K562 (cell line): ENCODE measurements at regions not wholly inside any gene's neighbourhood (a gene's known extent, or its start where the extent isn't known, plus 50 kb on each side); places are given as distances from the start of the nearest gene placed in this dataset.

Source experiments
- CHD1 ChIP-seq: fragments of 200-600 bp; sonication (generic); IDR thresholded peaks from one replicate; pipeline ENCODE4 v1.6.1; 2012; ENCODE audit warnings: mild to moderate bottlenecking, moderate library complexity, low read length, inconsistent platforms
- CTCF ChIP-seq, 3 experiments: IDR thresholded peaks in 2 of 3; conservative IDR thresholded peaks in 1 of 3; 2 replicates each; pipeline ENCODE4 v1.5.1; 2011 to 2012; ENCODE audit warnings: low read length in 3 of 3, mild to moderate bottlenecking in 3 of 3, control low read depth in 2 of 3, improper control_type of control experiment in 1 of 3, inconsistent platforms in 1 of 3, low read depth in 1 of 3, mixed read lengths in 1 of 3, moderate library complexity in 1 of 3; ENCODE audit not compliant: insufficient read depth in 2 of 3
- JUND ChIP-seq, 2 experiments: IDR thresholded peaks; 2 replicates in 1 of 2; 3 replicates in 1 of 2; pipeline ENCODE4 v1.6.1; 2011; ENCODE audit warnings: borderline replicate concordance in 2 of 2, low read depth in 2 of 2, low read length in 2 of 2, improper control_type of control experiment in 1 of 2, missing biosample characterization in 1 of 2, missing genetic modification characterization in 1 of 2, missing genetic modification reagents in 1 of 2
- REST ChIP-seq, 2 experiments: fragments of 450-650 bp; formaldehyde crosslinking in 1 of 2; IDR thresholded peaks; 2 replicates each; pipeline versions ENCODE4 v1.4.0 to v1.6.1; 2014 to 2020; ENCODE audit warnings: mild to moderate bottlenecking in 2 of 2, borderline replicate concordance in 1 of 2, low read depth in 1 of 2
- SP1 ChIP-seq: sonication (generic); formaldehyde crosslinking; IDR thresholded peaks from 2 replicates; pipeline ENCODE4 v1.8.1; 2022; ENCODE audit warnings: mild to moderate bottlenecking, missing genetic modification reagents
- TAF1 ChIP-seq: IDR thresholded peaks from 2 replicates; pipeline ENCODE4 v1.6.1; 2011; ENCODE audit warnings: mild to moderate bottlenecking, low read length, moderate library complexity; ENCODE audit not compliant: insufficient read depth, control insufficient read depth, severe bottlenecking; ENCODE audit errors: extremely low read depth
- TEAD4 ChIP-seq, 2 experiments: sonication (generic) in 1 of 2; formaldehyde crosslinking in 1 of 2; IDR thresholded peaks; 2 replicates each; pipeline versions ENCODE4 v1.6.1 to v1.8.0; 2012 to 2022; ENCODE audit warnings: borderline replicate concordance in 1 of 2, inconsistent platforms in 1 of 2, low read length in 1 of 2, mild to moderate bottlenecking in 1 of 2, missing genetic modification reagents in 1 of 2
- ZBTB17 ChIP-seq: fragments of 450-650 bp; formaldehyde crosslinking; IDR thresholded peaks from 2 replicates; pipeline ENCODE4 v1.4.0; 2020; ENCODE audit warnings: mild to moderate bottlenecking
- ZNF197 ChIP-seq: fragments of 200-800 bp; sonication (Bioruptor generic); IDR thresholded peaks from 2 replicates; pipeline ENCODE4 v1.6.1; 2016; ENCODE audit warnings: low read depth, missing genetic modification characterization, missing compliant biosample characterization
- ZNF277 ChIP-seq: fragments of 250-450 bp; sonication (Bioruptor Pico); IDR thresholded peaks from 2 replicates; pipeline ENCODE4 v1.8.0; 2022; ENCODE audit warnings: inconsistent platforms, mild to moderate bottlenecking, moderate library complexity, borderline replicate concordance

- TF ChIP-seq TAF1 (no peak), TEAD4 (IDR thresholded peaks at IDR 0.05; ENCODE audit: low read length) (no peak), TEAD4 (CRISPR knock-in tag; IDR thresholded peaks at IDR 0.05; ENCODE audit: borderline replicate concordance) (no peak), REST (IDR thresholded peaks at IDR 0.05; ENCODE audit: borderline replicate concordance) (no peak), REST (CRISPR knock-in tag; IDR thresholded peaks at IDR 0.05; ENCODE audit: low read depth) (no peak), ZNF197 (no peak), CTCF (IDR thresholded peaks at IDR 0.05 in 2 of 3, conservative IDR thresholded peaks at IDR 0.05 in 1 of 3; ENCODE audit: insufficient read depth in 2 of 3, low read depth in 1 of 3, low read length in 3 of 3) (no peak), ZBTB17 (CRISPR knock-in tag) (no peak), ZNF277 (CRISPR knock-in tag) (no peak), CHD1 (no peak), JUND (IDR thresholded peaks at IDR 0.05; ENCODE audit: borderline replicate concordance, low read depth, low read length) (no peak), JUND (tag; IDR thresholded peaks at IDR 0.05; ENCODE audit: borderline replicate concordance, low read depth, low read length) (no peak), SP1 (no peak)
Observed at GRCh38 chr4:60450054-60450453, 750.1 kb upstream of the ADGRL3 start.
